K562 (cell line): ENCODE measurements at regions not wholly inside any gene's neighbourhood (a gene's known extent, or its start where the extent isn't known, plus 50 kb on each side); places are given as distances from the start of the nearest gene placed in this dataset.

Source experiments
- ATAC-seq: fragments of 200-7000 bp; cut with Tn5 transposase; 3 replicates; pipeline ENCODE4 v1.9.1; 2020; ENCODE audit warnings: moderate library complexity
- BruUV-seq: library from RNA; stranded (reverse); fragments of 400-500 nt; replicated peaks from 2 replicates; lab custom pipeline; 2021; lab: Mats Ljungman, UMichigan
- CTCF ChIA-PET: fragments of 300-600 bp; formaldehyde crosslinking; extraction: SDS; loops from one replicate; lab custom pipeline; 2021; ENCODE audit warnings: low intra/inter-chr PET ratio; lab: Yijun Ruan, JAX
- POLR2A ChIA-PET: fragments of 300-600, 350-650 bp; sonication (Branson Sonifier 250); formaldehyde crosslinking; extraction: SDS; loops from one replicate; lab custom pipeline; 2021; ENCODE audit warnings: antibody characterized with exemption, inconsistent platforms; lab: Yijun Ruan, JAX
- DNase-seq, 4 experiments: peaks; one replicate each; pipeline versions ENCODE4 v3.0.0 to v3.0.0-alpha.2; 2011 to 2018; ENCODE audit warnings: low spot score in 3 of 4, mixed read lengths in 3 of 4; ENCODE audit errors: extremely low read depth in 1 of 4
- FAIRE-seq: peaks from 2 replicates; lab custom pipeline; 2011; peaks lifted over from hg19 to GRCh38; lab: Jason Lieb, UNC
- H2AFZ ChIP-seq: 2 replicates; pipeline ENCODE4 v1.6.0; 2011; ENCODE audit warnings: low read depth, low read length, control low read depth, inconsistent platforms
- H3K27ac ChIP-seq: fragments of 200-600 bp; 3 replicates; pipeline ENCODE4 v1.8.0; 2011; ENCODE audit warnings: low read depth, mild to moderate bottlenecking, control low read depth, inconsistent platforms, low read length, moderate library complexity, mixed read lengths; ENCODE audit errors: extremely low read depth
- H3K27me3 ChIP-seq, 2 experiments: fragments of 300-600 bp in 1 of 2; 2 replicates in 1 of 2; 3 replicates in 1 of 2; pipeline versions ENCODE4 v1.6.0 to v1.8.0; 2011; ENCODE audit warnings: inconsistent platforms in 2 of 2, low read length in 2 of 2, mild to moderate bottlenecking in 1 of 2, mixed read lengths in 1 of 2, moderate library complexity in 1 of 2; ENCODE audit not compliant: control insufficient read depth in 2 of 2, insufficient read depth in 2 of 2
- H3K36me3 ChIP-seq: fragments of 300-600 bp; 3 replicates; pipeline ENCODE4 v1.8.0; 2011; ENCODE audit warnings: mild to moderate bottlenecking, low read length, inconsistent platforms; ENCODE audit not compliant: control insufficient read depth, insufficient read depth
- H3K4me1 ChIP-seq, 2 experiments: fragments of 200-600 bp in 1 of 2; replicated peaks in 1 of 2; 2 replicates in 1 of 2; 3 replicates in 1 of 2; pipeline versions ENCODE4 v1.5.1 to v1.8.0; 2011; ENCODE audit warnings: inconsistent platforms in 2 of 2, low read length in 2 of 2, mild to moderate bottlenecking in 1 of 2, mixed read lengths in 1 of 2, moderate library complexity in 1 of 2; ENCODE audit not compliant: control insufficient read depth in 2 of 2, insufficient read depth in 2 of 2
- H3K4me2 ChIP-seq: 2 replicates; pipeline ENCODE4 v1.6.1; 2011; ENCODE audit warnings: low read length, control low read depth, inconsistent platforms, mixed read lengths; ENCODE audit not compliant: insufficient read depth
- H3K4me3 ChIP-seq: fragments of 200-600 bp; sonication (generic), shearing (Covaris generic); 2 replicates; pipeline ENCODE4 v1.5.1; 2016; ENCODE audit warnings: control low read depth, inconsistent platforms
- H3K79me2 ChIP-seq: fragments of 200-600 bp; 3 replicates; pipeline ENCODE4 v1.8.0; 2011; ENCODE audit warnings: low read length, inconsistent platforms; ENCODE audit not compliant: control insufficient read depth, insufficient read depth
- H3K9ac ChIP-seq, 2 experiments: 2 replicates each; pipeline versions ENCODE4 v1.6.0 to v1.6.1; 2011; ENCODE audit warnings: low read depth in 2 of 2, low read length in 2 of 2, control low read depth in 1 of 2, inconsistent platforms in 1 of 2, mild to moderate bottlenecking in 1 of 2, mixed read lengths in 1 of 2; ENCODE audit not compliant: insufficient read depth in 1 of 2
- H3K9me1 ChIP-seq: one replicate; pipeline ENCODE4 v1.6.0; 2011; ENCODE audit warnings: inconsistent platforms, mild to moderate bottlenecking, low read length, moderate library complexity; ENCODE audit not compliant: control insufficient read depth, insufficient read depth
- H3K9me3 ChIP-seq: replicated peaks from 2 replicates; pipeline ENCODE4 v1.5.1; 2011; ENCODE audit warnings: low read depth, low read length, inconsistent platforms; ENCODE audit not compliant: control insufficient read depth, insufficient read depth
- H4K20me1 ChIP-seq: replicated peaks from 2 replicates; pipeline ENCODE4 v1.6.1; 2011; ENCODE audit warnings: low read length, inconsistent platforms, mixed read lengths; ENCODE audit not compliant: control insufficient read depth, insufficient read depth
- CREBBP ChIP-seq: IDR thresholded peaks from one replicate; pipeline ENCODE4 v1.6.1; 2012; ENCODE audit warnings: low read depth, mild to moderate bottlenecking, control low read depth, inconsistent platforms, low read length
- DIDO1 ChIP-seq: fragments of 450-650 bp; IDR thresholded peaks from 2 replicates; pipeline ENCODE4 v1.6.1; 2016; ENCODE audit warnings: low read depth, missing biosample characterization, missing genetic modification characterization
- HMGN3 ChIP-seq: IDR thresholded peaks from 2 replicates; pipeline ENCODE4 v1.6.1; 2011; ENCODE audit warnings: borderline replicate concordance, low read depth, mild to moderate bottlenecking, mixed read lengths, low read length; ENCODE audit not compliant: insufficient read length; ENCODE audit errors: extremely low read depth
- HNRNPK ChIP-seq: fragments of 200-400 bp; formaldehyde crosslinking; IDR thresholded peaks from one replicate; pipeline ENCODE4 v1.6.1; 2018; ENCODE audit warnings: mild to moderate bottlenecking, low read depth, low read length; ENCODE audit not compliant: poor library complexity, severe bottlenecking
- HNRNPL ChIP-seq: fragments of 200-400 bp; formaldehyde crosslinking; IDR thresholded peaks from 2 replicates; pipeline ENCODE4 v1.6.1; 2017; ENCODE audit warnings: low read depth, mild to moderate bottlenecking, low read length
- POLR2B ChIP-seq: fragments of 450-650 bp; IDR thresholded peaks from 2 replicates; pipeline ENCODE4 v1.6.1; 2018; ENCODE audit warnings: low read depth; ENCODE audit not compliant: partially characterized antibody
- PRPF4 ChIP-seq: fragments of 200-400 bp; formaldehyde crosslinking; IDR thresholded peaks from one replicate; pipeline ENCODE4 v1.6.1; 2017; ENCODE audit warnings: low read length, low read depth, mild to moderate bottlenecking; ENCODE audit not compliant: insufficient read depth, poor library complexity, severe bottlenecking
- SMAD1 ChIP-seq: fragments of 150-350 bp; IDR thresholded peaks from 2 replicates; pipeline ENCODE4 v1.6.1; 2014; ENCODE audit warnings: low read length, low read depth; ENCODE audit not compliant: partially characterized antibody
- ZFX ChIP-seq: sonication (generic); formaldehyde crosslinking; IDR thresholded peaks from 2 replicates; pipeline ENCODE4 v1.8.0; 2022; ENCODE audit warnings: mild to moderate bottlenecking, missing genetic modification reagents, moderate library complexity
- WGBS: fragments of 100-300 bp; shearing (Covaris generic); methylation state at CpG from one replicate; pipeline ENCODE4 v1.1.6; 2016; ENCODE audit warnings: low coverage, mixed read lengths; ENCODE audit not compliant: insufficient coverage; ENCODE audit errors: missing lambda C conversion rate; 5-methylcytosine and 5-hydroxymethylcytosine counted together
- in situ Hi-C: fragments of 300-500 bp; cut with MboI; formaldehyde crosslinking; loops from 4 replicates; pipeline ENCODE4 v1.15.0; 2018; ENCODE audit warnings: inconsistent platforms, mixed read lengths
- intact Hi-C: fragments of 100-400 bp; cut with micrococcal nuclease; formaldehyde crosslinking; loops from 2 replicates; pipeline ENCODE4 v1.14.2; 2022
- TF ChIP-seq, protein P1 (sequence below): fragments of 450-650 bp; formaldehyde crosslinking; IDR thresholded peaks from 2 replicates; pipeline ENCODE4 v1.4.0; 2020; ENCODE audit warnings: mild to moderate bottlenecking, moderate library complexity
- TF ChIP-seq, protein P2 (sequence below): fragments of 250-450 bp; sonication (Bioruptor Pico); IDR thresholded peaks from 2 replicates; pipeline ENCODE4 v1.5.0; 2021; ENCODE audit warnings: mild to moderate bottlenecking, moderate library complexity
- TF ChIP-seq, protein P3 (sequence below): fragments of 250-450 bp; sonication (Bioruptor Pico); IDR thresholded peaks from 2 replicates; pipeline ENCODE4 v1.8.0; 2022; ENCODE audit warnings: moderate library complexity, mild to moderate bottlenecking, inconsistent platforms

DNA sequence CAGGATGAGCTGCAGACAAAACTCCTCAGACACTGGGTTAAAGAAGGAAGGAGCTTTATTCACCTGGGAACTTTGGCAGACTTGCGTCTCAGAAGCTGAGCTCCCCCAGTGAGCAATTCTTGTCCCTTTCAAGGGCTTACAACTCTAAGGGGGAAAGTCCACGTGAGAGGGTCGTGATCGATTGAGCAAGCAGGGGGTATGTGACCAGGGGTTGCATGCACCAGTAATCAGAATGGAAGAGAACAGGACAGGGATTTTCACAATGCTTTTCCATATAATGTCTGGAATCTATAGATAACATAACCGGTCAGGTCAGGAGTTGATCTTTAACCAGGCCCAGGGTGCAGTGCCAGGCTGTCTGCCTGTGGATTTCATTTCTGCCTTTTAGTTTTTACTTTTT lies 202.8 kb upstream of the MRPS30 start:
- TF ChIP-seq DIDO1 (tag) = no peak
- no peak for TF ChIP-seq ZFX (CRISPR knock-in tag)
- no peak for TF ChIP-seq CREBBP
- TF ChIP-seq HNRNPK = no peak
- TF ChIP-seq, protein P1, sequence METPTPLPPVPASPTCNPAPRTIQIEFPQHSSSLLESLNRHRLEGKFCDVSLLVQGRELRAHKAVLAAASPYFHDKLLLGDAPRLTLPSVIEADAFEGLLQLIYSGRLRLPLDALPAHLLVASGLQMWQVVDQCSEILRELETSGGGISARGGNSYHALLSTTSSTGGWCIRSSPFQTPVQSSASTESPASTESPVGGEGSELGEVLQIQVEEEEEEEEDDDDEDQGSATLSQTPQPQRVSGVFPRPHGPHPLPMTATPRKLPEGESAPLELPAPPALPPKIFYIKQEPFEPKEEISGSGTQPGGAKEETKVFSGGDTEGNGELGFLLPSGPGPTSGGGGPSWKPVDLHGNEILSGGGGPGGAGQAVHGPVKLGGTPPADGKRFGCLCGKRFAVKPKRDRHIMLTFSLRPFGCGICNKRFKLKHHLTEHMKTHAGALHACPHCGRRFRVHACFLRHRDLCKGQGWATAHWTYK (CRISPR knock-in tag) = no peak
- TF ChIP-seq PRPF4 = no peak
- TF ChIP-seq, protein P2, sequence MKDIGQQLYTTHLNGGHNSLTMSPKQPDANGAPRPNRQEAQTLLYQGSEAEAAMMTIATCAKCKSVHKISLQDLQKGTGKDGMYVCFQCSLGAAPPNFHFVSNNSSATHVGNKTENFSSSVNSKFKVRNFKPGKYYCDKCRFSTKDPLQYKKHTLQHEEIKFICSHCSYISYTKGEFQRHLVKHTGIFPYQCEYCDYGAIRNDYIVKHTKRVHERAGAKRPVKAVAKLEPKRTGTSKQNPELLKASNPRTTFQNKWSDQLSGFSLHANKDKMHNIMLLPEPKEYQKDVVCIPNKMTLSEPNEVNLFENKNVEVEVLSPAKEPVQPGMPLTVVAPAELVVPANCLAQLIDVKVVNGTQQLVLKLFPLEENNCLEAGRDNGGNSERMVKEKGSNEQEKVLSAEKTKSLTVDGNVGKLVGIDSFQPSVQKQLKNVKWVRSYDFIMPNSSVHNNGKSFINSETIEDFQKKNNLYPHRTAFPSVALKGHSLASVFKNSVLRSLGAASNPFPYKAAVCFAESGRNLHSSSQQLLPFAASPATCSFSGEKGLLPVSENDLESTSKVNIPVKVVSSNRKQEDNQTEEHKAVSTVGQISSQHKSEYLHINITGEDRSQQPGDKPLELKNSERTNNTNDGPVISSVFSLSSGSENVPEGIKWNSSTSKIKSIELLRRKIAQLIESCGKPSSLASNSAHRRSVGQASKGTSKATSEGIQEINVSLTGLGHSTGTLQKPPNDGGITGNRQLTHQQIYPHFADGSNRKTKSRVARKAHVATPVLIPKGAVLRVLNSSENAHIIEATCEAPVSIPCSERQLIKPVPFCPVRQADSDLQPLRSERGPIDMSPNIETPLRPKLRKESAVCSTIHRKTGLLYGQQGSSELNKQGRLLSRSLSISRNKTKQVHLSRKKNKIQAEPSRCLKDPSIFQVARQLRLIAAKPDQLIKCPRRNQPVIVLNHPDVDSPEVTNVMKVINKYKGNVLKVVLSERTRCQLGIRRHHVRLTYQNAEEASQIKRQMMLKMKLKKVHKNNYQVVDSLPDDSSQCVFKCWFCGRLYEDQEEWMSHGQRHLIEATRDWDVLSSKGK (CRISPR knock-in tag) = no peak
- no peak for TF ChIP-seq HMGN3
- TF ChIP-seq SMAD1 = no peak
- no peak for TF ChIP-seq POLR2B
- TF ChIP-seq, protein P3, sequence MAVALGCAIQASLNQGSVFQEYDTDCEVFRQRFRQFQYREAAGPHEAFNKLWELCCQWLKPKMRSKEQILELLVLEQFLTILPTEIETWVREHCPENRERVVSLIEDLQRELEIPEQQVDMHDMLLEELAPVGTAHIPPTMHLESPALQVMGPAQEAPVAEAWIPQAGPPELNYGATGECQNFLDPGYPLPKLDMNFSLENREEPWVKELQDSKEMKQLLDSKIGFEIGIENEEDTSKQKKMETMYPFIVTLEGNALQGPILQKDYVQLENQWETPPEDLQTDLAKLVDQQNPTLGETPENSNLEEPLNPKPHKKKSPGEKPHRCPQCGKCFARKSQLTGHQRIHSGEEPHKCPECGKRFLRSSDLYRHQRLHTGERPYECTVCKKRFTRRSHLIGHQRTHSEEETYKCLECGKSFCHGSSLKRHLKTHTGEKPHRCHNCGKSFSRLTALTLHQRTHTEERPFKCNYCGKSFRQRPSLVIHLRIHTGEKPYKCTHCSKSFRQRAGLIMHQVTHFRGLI (CRISPR knock-in tag) = no peak
- no peak for TF ChIP-seq HNRNPL
- TF ChIP-seq, all 486 proteins: peak for 0
- ATAC-seq = no peak
- 0% methylated on average over 5 of the region's 5 CpGs for WGBS
- in situ Hi-C loops (no loop called here), intact Hi-C loops (no loop called here)
- H3K27ac ChIP-seq = no peak overlapping the region
- H3K79me2 ChIP-seq = no peaks in the 10 kb centered on the region
- H3K36me3 ChIP-seq = no peaks in the 10 kb centered on the region
- H4K20me1 ChIP-seq = no peaks in the 10 kb centered on the region
- no peak overlapping the region for H3K9ac ChIP-seq
- no peaks in the 10 kb centered on the region for H3K9me3 ChIP-seq
- no peak overlapping the region for H3K4me3 ChIP-seq
- no peak overlapping the region for H3K4me2 ChIP-seq
- no peak for DNase-seq
- no peaks in the 10 kb centered on the region for H3K9me1 ChIP-seq
- POLR2A ChIA-PET = no interaction called here
- no peaks in the 10 kb centered on the region for H3K27me3 ChIP-seq
- BruUV-seq = no TSS peak
- no peak for FAIRE-seq
- CTCF ChIA-PET = no interaction called here
- H2AFZ ChIP-seq = no peak overlapping the region
- no peaks in the 10 kb centered on the region for H3K4me1 ChIP-seq
